MM.1S (cell line): ENCODE measurements at regions not wholly inside any gene's neighbourhood (a gene's known extent, or its start where the extent isn't known, plus 50 kb on each side); places are given as distances from the start of the nearest gene placed in this dataset.

Experiments
- DNase-seq: peaks from one replicate; pipeline ENCODE4 v3.0.0-alpha.2; 2015
- H2AFZ ChIP-seq: fragments of 300-600 bp; sonication (generic); 2 replicates; pipeline ENCODE4 v1.6.0; 2016; ENCODE audit warnings: antibody characterized with exemption, low read length
- H3F3A ChIP-seq: fragments of 300-600 bp; sonication (generic); 2 replicates; pipeline ENCODE4 v1.6.1; 2016; ENCODE audit warnings: mild to moderate bottlenecking, antibody characterized with exemption, low read length, moderate library complexity, mixed read lengths; ENCODE audit not compliant: insufficient read depth
- H3K27ac ChIP-seq: fragments of 300-600 bp; sonication (generic); 2 replicates; pipeline ENCODE4 v1.5.1; 2016; ENCODE audit warnings: mild to moderate bottlenecking, low read length
- H3K27me3 ChIP-seq: fragments of 300-600 bp; sonication (generic); replicated peaks from 2 replicates; pipeline ENCODE4 v1.6.0; 2016; ENCODE audit warnings: low read length; ENCODE audit not compliant: insufficient read depth
- H3K36me3 ChIP-seq: fragments of 300-600 bp; sonication (generic); replicated peaks from 2 replicates; pipeline ENCODE4 v1.6.1; 2016; ENCODE audit warnings: mild to moderate bottlenecking, low read length, mixed read lengths; ENCODE audit not compliant: insufficient read depth
- H3K4me1 ChIP-seq: fragments of 300-600 bp; sonication (generic); 2 replicates; pipeline ENCODE4 v1.6.1; 2016; ENCODE audit warnings: low read length, mixed read lengths
- H3K4me2 ChIP-seq: fragments of 300-600 bp; sonication (generic); 2 replicates; pipeline ENCODE4 v1.6.0; 2016; ENCODE audit warnings: low read depth, low read length
- H3K4me3 ChIP-seq: fragments of 300-600 bp; sonication (generic); 2 replicates; pipeline ENCODE4 v1.5.1; 2016; ENCODE audit warnings: low read length, mixed read lengths
- H3K79me2 ChIP-seq: fragments of 300-600 bp; sonication (generic); 2 replicates; pipeline ENCODE4 v1.6.1; 2016; ENCODE audit warnings: mixed run types, low read length, mixed read lengths
- H3K9ac ChIP-seq: fragments of 300-600 bp; sonication (generic); 2 replicates; pipeline ENCODE4 v1.6.1; 2016; ENCODE audit warnings: low read length, mixed read lengths
- H3K9me2 ChIP-seq: fragments of 300-600 bp; sonication (generic); replicated peaks from 2 replicates; pipeline ENCODE4 v1.6.1; 2016; ENCODE audit warnings: mild to moderate bottlenecking, low read length, mixed read lengths; ENCODE audit not compliant: insufficient read depth
- H3K9me3 ChIP-seq: fragments of 300-600 bp; sonication (generic); replicated peaks from 2 replicates; pipeline ENCODE4 v1.6.1; 2016; ENCODE audit warnings: mild to moderate bottlenecking, low read length, mixed read lengths; ENCODE audit not compliant: insufficient read depth
- H4K20me1 ChIP-seq: fragments of 300-600 bp; sonication (generic); 2 replicates; pipeline ENCODE4 v1.6.1; 2016; ENCODE audit warnings: mild to moderate bottlenecking, low read length, moderate library complexity, mixed read lengths; ENCODE audit not compliant: insufficient read depth
- CTCF ChIP-seq: fragments of 300-600 bp; sonication (generic); IDR thresholded peaks from 2 replicates; pipeline ENCODE4 v1.5.1; 2016; ENCODE audit warnings: antibody characterized with exemption, low read length, mixed read lengths
- EZH2 ChIP-seq: fragments of 300-600 bp; sonication (generic); optimal IDR thresholded peaks from 2 replicates; pipeline ENCODE3; 2017; ENCODE audit warnings: low read depth, mild to moderate bottlenecking, antibody characterized with exemption, low read length, mixed read lengths
- EZH2phosphoT487 ChIP-seq: fragments of 300-600 bp; sonication (generic); IDR thresholded peaks from 2 replicates; pipeline ENCODE4 v1.6.1; 2018; ENCODE audit warnings: antibody characterized with exemption, low read length

- Histone ChIP-seq H3K9me2 (no peaks in the 10 kb centered on the region), H3F3A (no peaks in the 10 kb centered on the region), H3K27ac (no peak overlapping the region), H3K36me3 (no peaks in the 10 kb centered on the region), H3K9ac (no peak overlapping the region), H3K4me2 (no peak overlapping the region), H3K9me3 (no peaks in the 10 kb centered on the region), H3K79me2 (no peaks in the 10 kb centered on the region), H3K4me3 (no peak overlapping the region), H3K4me1 (no peaks in the 10 kb centered on the region), H2AFZ (no peak overlapping the region), H3K27me3 (no peaks in the 10 kb centered on the region), H4K20me1 (no peaks in the 10 kb centered on the region)
- no peak for TF ChIP-seq CTCF
- TF ChIP-seq EZH2, result no peak
- TF ChIP-seq EZH2phosphoT487, result no peak
- no peak for DNase-seq
Measured at GRCh38 chr12:14058717-14059116, 77.3 kb upstream of the GRIN2B start.

GRCh38 chr12:14059548-14059947, 78.1 kb upstream of the GRIN2B start:
- Histone ChIP-seq H3K9me3 (no peaks in the 10 kb centered on the region), H3K27me3 (no peaks in the 10 kb centered on the region), H3F3A (no peaks in the 10 kb centered on the region), H3K4me2 (no peak overlapping the region), H3K9ac (no peak overlapping the region), H3K4me3 (no peak overlapping the region), H3K4me1 (no peaks in the 10 kb centered on the region), H3K9me2 (no peaks in the 10 kb centered on the region), H3K36me3 (no peaks in the 10 kb centered on the region), H4K20me1 (no peaks in the 10 kb centered on the region), H2AFZ (no peak overlapping the region), H3K79me2 (no peaks in the 10 kb centered on the region), H3K27ac (no peak overlapping the region)
- no peak for TF ChIP-seq CTCF
- no peak for TF ChIP-seq EZH2
- TF ChIP-seq EZH2phosphoT487, result no peak
- no peak for DNase-seq

GRCh38 chr12:14065616-14066015, 84.2 kb upstream of the GRIN2B start:
- no peak for DNase-seq
- no peak overlapping the region for H3K9ac ChIP-seq
- H3K79me2 ChIP-seq, result no peaks in the 10 kb centered on the region
- no peaks in the 10 kb centered on the region for H3K36me3 ChIP-seq
- H2AFZ ChIP-seq, result no peak overlapping the region
- no peaks in the 10 kb centered on the region for H3K4me1 ChIP-seq
- H3K4me2 ChIP-seq, result no peak overlapping the region
- H4K20me1 ChIP-seq, result no peaks in the 10 kb centered on the region
- no peaks in the 10 kb centered on the region for H3K9me3 ChIP-seq
- no peak for TF ChIP-seq EZH2phosphoT487
- H3F3A ChIP-seq, result no peaks in the 10 kb centered on the region
- H3K27me3 ChIP-seq, result no peaks in the 10 kb centered on the region
- no peaks in the 10 kb centered on the region for H3K9me2 ChIP-seq
- H3K27ac ChIP-seq, result no peak overlapping the region
- H3K4me3 ChIP-seq, result no peak overlapping the region

- Histone ChIP-seq H3K9me2 (no peaks in the 10 kb centered on the region), H3K9ac (no peak overlapping the region), H3K4me2 (no peak overlapping the region), H3K36me3 (no peaks in the 10 kb centered on the region), H3K79me2 (no peaks in the 10 kb centered on the region), H2AFZ (no peak overlapping the region), H3F3A (no peaks in the 10 kb centered on the region), H3K4me1 (no peaks in the 10 kb centered on the region), H3K27me3 (no peaks in the 10 kb centered on the region), H3K9me3 (no peaks in the 10 kb centered on the region), H4K20me1 (no peaks in the 10 kb centered on the region), H3K4me3 (no peak overlapping the region), H3K27ac (no peak overlapping the region)
- TF ChIP-seq EZH2phosphoT487 (no peak), EZH2 (no peak), CTCF (no peak)
- no peak for DNase-seq
Measured at GRCh38 chr12:14066021-14066420, 84.6 kb upstream of the GRIN2B start.
